Immature natural killer cell (primary cell): ENCODE measurements at regions not wholly inside any gene's neighbourhood (a gene's known extent, or its start where the extent isn't known, plus 50 kb on each side); places are given as distances from the start of the nearest gene placed in this dataset.

Source experiments
- DNase-seq, 3 donors: peaks; one replicate each; pipeline ENCODE4 v3.0.0; 2022; ENCODE audit warnings: mixed read lengths in 1 of 3
- H3K27ac Mint-ChIP-seq, 6 donors: one replicate each; pipeline ENCODE4 v1.8.0; 2020; ENCODE audit warnings: mixed read lengths in 6 of 6, mild to moderate bottlenecking in 5 of 6, inconsistent platforms in 4 of 6, moderate library complexity in 3 of 6
- H3K27me3 Mint-ChIP-seq, 3 donors: one replicate each; pipeline ENCODE4 v1.8.0; 2020 to 2021; ENCODE audit warnings: low read depth in 3 of 3, mild to moderate bottlenecking in 3 of 3, mixed read lengths in 3 of 3, moderate library complexity in 3 of 3, inconsistent platforms in 1 of 3
- H3K36me3 Mint-ChIP-seq, 3 donors: one replicate each; pipeline ENCODE4 v1.8.0; 2020; ENCODE audit warnings: mixed read lengths in 3 of 3, inconsistent platforms in 2 of 3, mild to moderate bottlenecking in 2 of 3
- H3K4me1 Mint-ChIP-seq, 2 donors: one replicate each; pipeline ENCODE4 v1.8.0; 2020; ENCODE audit warnings: inconsistent platforms in 2 of 2, mild to moderate bottlenecking in 2 of 2, mixed read lengths in 2 of 2, moderate library complexity in 1 of 2
- H3K4me3 Mint-ChIP-seq, 5 donors: one replicate each; pipeline ENCODE4 v1.8.0; 2020; ENCODE audit warnings: mild to moderate bottlenecking in 5 of 5, mixed read lengths in 5 of 5, inconsistent platforms in 3 of 5, moderate library complexity in 3 of 5
- H3K9me3 Mint-ChIP-seq, 6 donors: one replicate each; pipeline ENCODE4 v1.8.0; 2020; ENCODE audit warnings: mild to moderate bottlenecking in 6 of 6, mixed read lengths in 6 of 6, inconsistent platforms in 4 of 6, moderate library complexity in 3 of 6

DNA sequence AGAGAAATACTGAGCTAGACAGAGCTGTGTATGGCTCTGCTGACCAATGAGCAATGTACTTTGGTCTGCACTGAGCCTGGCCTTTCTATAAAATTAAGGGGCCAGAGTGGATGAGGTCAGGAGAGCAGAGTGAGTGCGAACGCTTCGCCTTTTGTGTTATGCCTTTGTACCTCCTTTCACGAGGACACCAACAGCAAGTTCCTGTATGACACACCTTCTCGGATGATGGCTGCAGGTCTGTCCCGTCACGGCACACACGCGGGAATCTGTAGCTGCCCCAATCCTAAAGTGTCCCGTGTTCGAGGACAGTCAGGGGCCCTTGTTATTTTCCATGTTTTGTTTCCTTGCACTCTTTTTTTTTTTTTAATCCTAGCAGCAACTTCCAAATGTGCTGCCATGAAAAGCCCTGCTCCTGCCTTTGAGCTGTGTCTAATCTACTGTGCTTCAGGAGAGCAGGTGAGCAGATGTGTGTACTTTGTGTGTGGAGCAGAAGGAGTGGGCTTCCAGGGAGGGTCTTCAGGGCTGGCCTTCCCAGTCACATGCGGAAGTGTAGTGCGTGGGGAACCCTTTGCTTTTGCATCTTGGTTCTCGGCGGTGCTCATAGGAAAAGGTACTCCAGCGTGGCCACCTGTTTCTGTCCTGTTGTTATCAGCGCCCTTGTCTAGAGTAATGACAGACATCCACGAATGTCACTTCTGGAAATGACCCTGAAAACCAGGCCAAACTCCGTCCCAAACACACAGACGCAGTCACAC, 213.2 kb downstream of the NDUFA10 start:
- no peak overlapping the region for H3K27ac Mint-ChIP-seq
- H3K4me1 Mint-ChIP-seq: no peaks in the 10 kb centered on the region
- no peak overlapping the region for H3K4me3 Mint-ChIP-seq
- peaks cover 2 to 9% (median 6%) of the 10 kb centered on the region in 3 donors for H3K27me3 Mint-ChIP-seq
- no peaks in the 10 kb centered on the region for H3K36me3 Mint-ChIP-seq
- no peak for DNase-seq
- H3K9me3 Mint-ChIP-seq: no peaks in the 10 kb centered on the region

DNA sequence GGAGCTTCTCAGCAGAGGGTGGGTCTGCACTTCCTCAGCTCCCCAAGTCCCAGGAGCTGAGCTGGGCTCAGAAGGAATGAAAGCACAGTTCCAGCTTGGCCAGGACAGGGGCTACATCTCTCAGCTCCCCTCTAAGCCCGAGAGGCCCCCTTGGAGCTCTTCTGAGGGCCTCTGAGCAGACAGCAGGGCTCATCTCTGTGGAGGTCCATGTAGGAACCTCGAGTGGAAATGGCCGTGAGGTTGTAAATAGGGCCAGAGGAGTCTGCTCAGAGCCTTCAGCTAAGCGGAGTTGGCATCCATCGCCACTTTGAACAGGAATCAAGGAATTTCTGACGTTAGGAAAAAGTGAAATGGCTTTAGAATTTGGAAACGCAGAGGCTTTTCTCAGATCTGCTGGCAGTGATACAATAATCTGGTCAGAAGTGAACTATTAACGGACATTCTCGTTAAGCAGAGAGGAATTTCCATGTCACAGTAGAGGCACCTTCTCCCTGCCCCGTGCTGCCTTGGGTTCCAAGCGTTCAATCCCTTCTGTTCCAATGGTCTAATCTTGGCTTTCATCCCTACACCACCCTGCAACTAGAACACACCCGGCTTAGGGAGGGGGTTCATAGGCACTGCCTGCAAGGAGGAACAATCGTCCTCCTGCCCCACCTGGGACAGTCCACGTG, 213.9 kb downstream of the NDUFA10 start:
- H3K4me1 Mint-ChIP-seq: no peaks in the 10 kb centered on the region
- H3K4me3 Mint-ChIP-seq: no peak overlapping the region
- no peaks in the 10 kb centered on the region for H3K9me3 Mint-ChIP-seq
- DNase-seq: no peak
- no peaks in the 10 kb centered on the region for H3K36me3 Mint-ChIP-seq
- peaks cover 2 to 8% (median 6%) of the 10 kb centered on the region in 3 donors for H3K27me3 Mint-ChIP-seq
- H3K27ac Mint-ChIP-seq: no peak overlapping the region

DNA sequence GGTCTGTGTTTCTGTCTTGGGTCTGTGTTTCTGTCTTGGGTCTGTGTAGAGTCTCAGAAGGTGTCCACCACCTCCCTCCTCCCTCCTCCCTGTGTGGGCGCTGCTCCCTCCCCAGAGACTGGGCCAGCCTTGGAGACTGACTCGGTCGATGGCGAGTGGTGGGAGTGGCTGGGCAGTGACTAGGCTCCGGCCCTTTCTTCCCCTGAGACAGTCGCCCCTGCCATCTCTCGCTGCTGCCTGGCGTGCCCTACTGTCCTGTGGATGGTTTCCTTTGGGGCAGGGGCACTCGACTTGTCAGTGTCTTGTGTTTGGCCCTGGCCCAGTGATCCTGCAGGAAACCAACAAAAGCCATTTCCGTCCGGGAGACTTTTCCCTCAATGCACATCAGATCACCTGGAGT, 215.8 kb downstream of the NDUFA10 start:
- H3K9me3 Mint-ChIP-seq: no peaks in the 10 kb centered on the region
- peaks cover 4 to 7% (median 5%) of the 10 kb centered on the region in 3 donors for H3K27me3 Mint-ChIP-seq
- H3K36me3 Mint-ChIP-seq: no peaks in the 10 kb centered on the region
- H3K4me1 Mint-ChIP-seq: no peaks in the 10 kb centered on the region
- H3K27ac Mint-ChIP-seq: no peak overlapping the region
- DNase-seq: no peak
- H3K4me3 Mint-ChIP-seq: no peak overlapping the region

DNA sequence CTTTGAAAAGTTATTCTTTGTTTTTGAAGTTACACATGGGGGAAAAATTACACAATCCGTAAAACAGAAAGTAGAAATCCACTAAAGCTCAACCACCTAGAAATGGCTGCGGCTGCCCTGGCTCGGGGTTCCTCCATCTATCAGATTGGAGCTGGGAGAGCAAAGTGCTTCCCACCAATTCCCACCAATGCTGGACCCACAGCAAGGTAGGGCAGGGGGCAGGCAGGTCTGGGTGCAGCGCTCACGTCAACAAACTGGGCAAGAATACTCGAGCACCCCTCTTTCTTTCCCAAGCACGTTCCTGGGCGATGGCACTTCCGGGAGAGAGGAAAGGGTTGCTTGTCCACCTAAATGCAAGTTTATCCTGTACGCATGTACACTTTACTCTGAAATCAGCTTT, 217.6 kb downstream of the NDUFA10 start:
- no peak for DNase-seq
- H3K4me1 Mint-ChIP-seq: no peaks in the 10 kb centered on the region
- H3K36me3 Mint-ChIP-seq: no peaks in the 10 kb centered on the region
- H3K4me3 Mint-ChIP-seq: no peak overlapping the region
- H3K27ac Mint-ChIP-seq: no peak overlapping the region
- H3K9me3 Mint-ChIP-seq: no peaks in the 10 kb centered on the region
- peaks cover 4 to 5% (median 5%) of the 10 kb centered on the region in 3 donors for H3K27me3 Mint-ChIP-seq

DNA sequence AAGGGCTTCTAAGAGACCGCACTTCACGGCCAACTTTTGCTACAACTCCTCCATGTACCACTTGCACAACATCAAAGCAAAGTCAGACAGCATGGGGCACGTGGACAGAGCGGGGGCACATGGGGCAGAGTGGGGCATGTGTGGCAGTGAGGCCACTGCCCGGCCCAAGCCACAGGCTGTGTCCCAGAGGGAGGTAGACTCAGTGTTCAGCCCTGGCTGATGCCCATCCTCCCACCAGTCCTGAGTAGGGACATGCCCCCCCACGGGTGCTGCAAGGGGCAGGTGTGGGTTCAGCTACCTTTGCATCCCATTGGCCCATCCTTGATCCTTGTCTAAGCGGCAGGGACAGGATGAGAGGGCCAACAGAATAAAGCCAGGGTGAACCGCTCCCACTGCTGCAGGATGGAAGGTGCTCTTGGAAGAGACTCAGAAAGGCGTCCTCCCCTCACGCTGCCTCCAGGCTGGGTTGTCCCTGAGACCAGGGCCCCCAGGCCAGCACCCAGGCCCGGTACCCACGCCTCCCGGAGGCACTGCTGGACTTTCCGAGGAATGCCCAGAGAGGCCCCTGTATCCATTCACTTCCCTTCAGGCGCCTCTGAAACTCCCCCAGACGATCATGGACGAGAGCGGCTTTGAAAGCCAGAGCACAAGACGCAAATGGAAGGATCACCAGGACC, 218.2 kb downstream of the NDUFA10 start:
- Mint-ChIP-seq H3K9me3 (no peaks in the 10 kb centered on the region), H3K36me3 (no peaks in the 10 kb centered on the region), H3K4me1 (no peaks in the 10 kb centered on the region), H3K27ac (no peak overlapping the region), H3K4me3 (no peak overlapping the region), H3K27me3 (peaks cover 4 to 6% (median 5%) of the 10 kb centered on the region in 3 donors)
- no peak for DNase-seq

DNA sequence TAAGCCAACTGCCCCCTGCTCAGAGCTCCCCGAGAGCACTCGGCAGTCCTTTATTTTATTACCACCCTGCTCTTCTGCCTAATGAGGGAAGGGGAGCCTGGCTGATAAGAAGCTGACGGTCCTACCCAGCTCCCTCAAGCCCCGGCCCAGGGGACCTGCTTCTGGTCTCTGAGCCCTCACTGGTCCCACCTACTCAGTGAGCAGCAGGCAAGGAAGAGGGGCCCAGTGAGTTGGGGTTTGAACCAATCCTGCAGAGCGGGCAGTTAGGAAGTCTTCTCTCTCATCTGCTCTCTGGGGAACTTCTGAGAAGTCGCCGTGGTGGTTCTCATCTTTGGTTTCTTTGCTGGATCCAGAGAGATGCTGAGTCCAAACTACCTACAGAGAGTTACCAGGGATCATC, 218.9 kb downstream of the NDUFA10 start:
- DNase-seq: no peak
- Mint-ChIP-seq H3K9me3 (no peaks in the 10 kb centered on the region), H3K4me1 (no peaks in the 10 kb centered on the region), H3K4me3 (no peak overlapping the region), H3K27me3 (peaks cover 4 to 7% (median 5%) of the 10 kb centered on the region in 3 donors), H3K27ac (no peak overlapping the region), H3K36me3 (no peaks in the 10 kb centered on the region)

DNA sequence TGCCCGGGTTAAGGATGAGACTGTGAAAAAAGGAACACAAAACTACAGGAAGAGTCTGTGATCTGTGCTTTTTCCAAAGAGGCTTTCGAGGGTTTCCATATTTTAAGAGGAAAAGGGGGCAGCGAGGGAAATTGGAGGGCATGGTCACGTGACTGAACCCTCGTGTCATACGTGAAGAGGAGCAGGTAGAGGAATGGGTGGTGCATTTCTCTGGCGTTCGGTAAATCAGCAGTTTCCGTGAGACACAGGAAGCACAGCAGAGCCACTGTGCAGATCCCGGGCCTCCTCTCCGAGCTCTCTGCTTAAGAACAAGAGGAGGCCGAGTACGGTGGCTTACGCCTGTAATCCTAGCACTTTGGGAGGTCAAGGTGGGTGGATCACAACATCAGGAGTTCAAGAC, 219.7 kb downstream of the NDUFA10 start:
- H3K4me3 Mint-ChIP-seq: no peak overlapping the region
- no peak for DNase-seq
- no peak overlapping the region for H3K27ac Mint-ChIP-seq
- no peaks in the 10 kb centered on the region for H3K36me3 Mint-ChIP-seq
- H3K27me3 Mint-ChIP-seq: peaks cover 5 to 9% (median 5%) of the 10 kb centered on the region in 3 donors
- no peaks in the 10 kb centered on the region for H3K9me3 Mint-ChIP-seq
- no peaks in the 10 kb centered on the region for H3K4me1 Mint-ChIP-seq

DNA sequence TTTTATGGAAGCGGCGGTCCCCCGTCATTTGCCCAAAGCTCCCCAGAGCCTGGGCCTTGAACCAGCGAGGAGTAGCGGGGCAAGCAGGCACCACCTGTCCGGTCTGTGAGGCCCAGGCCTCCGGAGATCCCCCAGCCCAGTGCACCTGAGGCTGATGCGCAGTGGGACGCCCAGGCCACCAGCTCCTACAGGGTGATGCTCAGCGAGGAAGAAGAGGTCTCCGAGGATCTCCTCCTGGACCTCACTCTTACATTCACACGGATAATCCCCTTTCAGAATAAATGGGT, 220.2 kb downstream of the NDUFA10 start:
- H3K4me3 Mint-ChIP-seq: no peak overlapping the region
- H3K27ac Mint-ChIP-seq: no peak overlapping the region
- no peaks in the 10 kb centered on the region for H3K4me1 Mint-ChIP-seq
- DNase-seq: no peak
- no peaks in the 10 kb centered on the region for H3K36me3 Mint-ChIP-seq
- peaks cover 6 to 9% (median 7%) of the 10 kb centered on the region in 3 donors for H3K27me3 Mint-ChIP-seq
- no peaks in the 10 kb centered on the region for H3K9me3 Mint-ChIP-seq

DNA sequence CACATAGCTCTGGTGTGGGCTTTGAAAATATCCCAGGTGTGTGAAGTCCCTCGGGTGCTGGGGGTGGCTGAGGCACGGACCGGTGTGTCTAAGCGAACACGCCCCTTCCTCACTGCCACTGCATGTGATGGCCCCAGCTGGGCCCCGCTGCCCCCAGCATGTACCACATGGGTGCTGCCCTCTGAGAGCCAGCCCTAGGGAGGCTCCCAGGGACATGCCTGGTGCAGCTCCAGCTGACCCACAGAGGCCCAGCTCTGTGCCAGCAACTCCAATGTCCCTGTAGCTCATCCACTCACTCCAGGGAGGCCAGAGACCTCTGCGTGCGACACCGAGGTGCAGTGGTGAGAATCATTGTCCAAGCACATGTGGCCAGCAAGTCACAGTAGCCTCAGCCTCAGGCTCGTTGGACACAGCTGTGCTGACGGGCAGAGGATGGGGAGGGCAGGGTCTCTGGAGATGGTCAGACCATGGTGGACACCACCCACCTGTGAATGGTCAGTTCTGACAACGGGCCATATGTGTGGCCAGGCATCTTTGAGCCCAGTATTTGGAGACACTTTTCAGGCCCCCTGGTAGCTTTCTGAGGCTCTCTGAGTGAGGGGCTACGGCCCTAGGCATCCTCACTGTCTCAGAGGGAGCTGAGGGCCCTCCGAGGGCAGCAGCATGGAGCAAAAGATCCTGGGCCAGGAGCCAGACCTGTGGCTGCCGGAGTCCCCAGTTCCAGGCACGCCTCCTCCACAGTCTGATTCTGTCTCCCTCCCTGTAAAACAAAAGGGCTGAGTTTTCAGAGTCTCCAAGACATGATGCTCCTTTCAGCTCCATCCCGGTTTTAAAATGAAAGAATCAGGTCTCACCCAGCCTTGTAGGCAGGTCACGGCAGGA, 220.7 kb downstream of the NDUFA10 start:
- no peaks in the 10 kb centered on the region for H3K36me3 Mint-ChIP-seq
- H3K27me3 Mint-ChIP-seq: peaks cover 7 to 9% (median 8%) of the 10 kb centered on the region in 3 donors
- no peak overlapping the region for H3K4me3 Mint-ChIP-seq
- H3K9me3 Mint-ChIP-seq: no peaks in the 10 kb centered on the region
- no peak overlapping the region for H3K27ac Mint-ChIP-seq
- H3K4me1 Mint-ChIP-seq: no peaks in the 10 kb centered on the region
- no peak for DNase-seq

DNA sequence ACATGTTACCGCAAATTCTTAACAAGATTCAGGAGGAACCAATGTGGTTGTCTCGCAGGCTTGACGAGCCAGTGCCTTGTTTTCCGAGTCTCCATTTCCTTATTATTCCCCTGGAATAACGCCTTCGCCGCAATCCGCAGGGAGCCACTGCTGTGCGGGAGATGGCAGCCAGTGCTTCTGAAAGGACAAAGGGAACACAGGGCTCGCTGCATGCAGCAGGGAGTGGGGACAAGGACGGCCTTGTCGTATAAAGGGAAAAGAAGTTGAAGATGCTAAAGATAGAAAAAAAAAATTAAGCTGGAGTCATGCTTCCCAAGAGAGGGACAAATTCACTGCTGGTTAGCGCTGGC, 221.4 kb downstream of the NDUFA10 start:
- no peak for DNase-seq
- no peaks in the 10 kb centered on the region for H3K36me3 Mint-ChIP-seq
- peaks cover 5 to 8% (median 8%) of the 10 kb centered on the region in 3 donors for H3K27me3 Mint-ChIP-seq
- H3K4me1 Mint-ChIP-seq: no peaks in the 10 kb centered on the region
- no peak overlapping the region for H3K4me3 Mint-ChIP-seq
- no peaks in the 10 kb centered on the region for H3K9me3 Mint-ChIP-seq
- no peak overlapping the region for H3K27ac Mint-ChIP-seq

DNA sequence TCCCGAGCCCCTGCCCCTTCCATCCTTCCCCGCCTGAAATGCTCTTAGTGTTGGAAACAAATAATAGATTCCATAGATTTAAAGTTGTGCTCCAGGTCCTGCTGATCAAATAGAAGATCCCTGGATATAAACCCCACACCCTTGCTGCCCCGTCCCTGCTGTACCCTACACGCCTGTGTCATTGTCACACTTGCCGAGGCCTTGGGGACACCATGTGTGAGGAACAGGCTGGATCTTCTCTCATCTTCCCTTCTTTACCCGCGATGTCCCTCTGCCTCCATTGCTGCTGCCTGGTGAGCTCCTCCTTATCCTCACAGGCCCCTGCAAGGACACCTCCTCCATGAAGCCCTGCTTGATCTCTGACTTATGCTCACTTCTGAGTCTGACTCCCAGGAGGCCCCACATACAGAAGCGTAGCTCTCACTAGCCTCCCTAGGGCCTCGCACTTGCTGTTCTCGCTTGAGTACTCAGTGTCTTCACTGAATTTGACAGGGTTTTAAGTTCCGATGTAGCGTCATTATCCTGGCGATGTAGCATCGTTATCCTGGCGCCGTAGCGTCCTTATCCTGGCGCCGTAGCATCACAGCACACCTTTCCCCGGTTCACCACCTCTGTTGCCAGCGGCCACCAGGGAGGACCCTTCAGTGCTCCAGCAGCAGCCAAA, 221.9 kb downstream of the NDUFA10 start:
- H3K36me3 Mint-ChIP-seq: no peaks in the 10 kb centered on the region
- H3K4me1 Mint-ChIP-seq: no peaks in the 10 kb centered on the region
- DNase-seq: no peak
- H3K4me3 Mint-ChIP-seq: no peak overlapping the region
- H3K27ac Mint-ChIP-seq: no peak overlapping the region
- peaks cover 4 to 9% (median 8%) of the 10 kb centered on the region in 3 donors for H3K27me3 Mint-ChIP-seq
- no peaks in the 10 kb centered on the region for H3K9me3 Mint-ChIP-seq

DNA sequence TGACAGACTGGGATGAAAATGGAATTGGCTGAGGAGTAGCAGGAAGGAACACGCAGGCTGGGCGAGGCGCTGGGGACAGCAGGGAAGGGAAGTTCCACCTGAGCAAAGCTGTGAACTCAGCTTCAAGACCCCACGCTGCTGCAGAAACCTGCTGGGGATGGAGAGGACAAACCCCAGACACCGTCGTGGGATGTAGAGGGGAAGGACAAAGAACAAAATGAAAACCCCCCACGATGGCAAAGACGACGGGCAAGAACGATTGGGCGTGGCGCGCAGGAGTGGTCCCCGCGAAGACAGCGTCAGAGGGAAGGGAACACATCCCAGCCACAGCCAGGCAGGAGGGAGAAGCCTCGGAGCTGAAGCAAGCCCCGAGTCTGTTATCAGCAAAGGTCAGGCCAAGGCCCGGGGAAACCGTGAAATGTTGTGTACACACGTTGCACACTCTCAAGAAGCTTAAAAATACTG, 222.9 kb downstream of the NDUFA10 start:
- Mint-ChIP-seq H3K4me1 (no peaks in the 10 kb centered on the region), H3K4me3 (no peak overlapping the region), H3K27ac (no peak overlapping the region), H3K36me3 (no peaks in the 10 kb centered on the region), H3K27me3 (peaks cover 4 to 9% (median 8%) of the 10 kb centered on the region in 3 donors), H3K9me3 (no peaks in the 10 kb centered on the region)
- no peak for DNase-seq

DNA sequence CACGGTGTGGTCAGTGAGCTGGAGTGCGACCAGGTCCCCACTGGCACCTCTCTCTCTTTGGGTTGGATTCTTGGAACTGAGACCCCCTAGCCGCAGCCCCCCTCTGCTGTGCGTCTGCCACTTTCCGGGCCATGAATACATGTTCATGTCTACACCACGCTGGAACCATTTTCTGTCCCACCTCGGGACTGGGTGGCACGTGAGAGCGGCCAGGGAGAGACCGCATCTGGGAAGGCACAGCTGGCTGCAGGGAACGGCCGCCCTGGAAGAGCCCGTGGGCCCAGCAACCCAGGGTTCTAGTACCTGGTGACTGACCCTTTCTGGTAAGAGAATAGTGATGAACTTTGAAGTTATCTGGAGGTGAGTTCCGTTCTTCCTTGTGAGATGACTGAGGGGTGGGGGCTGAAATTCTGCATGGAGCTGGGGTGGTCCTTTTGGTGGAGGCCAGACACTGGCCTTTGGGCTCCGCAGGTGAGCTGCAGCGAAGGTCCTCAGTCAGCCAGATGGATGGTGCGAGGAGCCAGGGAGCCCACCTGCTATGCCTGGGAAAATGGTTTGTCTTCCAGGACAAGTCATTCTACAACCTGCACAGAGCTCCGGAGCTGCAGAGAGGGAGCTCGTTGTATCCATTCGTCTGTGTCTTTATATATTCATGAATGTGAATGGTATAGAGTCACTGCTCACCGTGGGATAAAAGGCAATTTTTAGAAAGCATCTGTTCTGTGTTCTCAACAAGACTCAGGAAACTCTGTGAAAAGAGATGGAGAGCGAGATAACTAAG, 223.5 kb downstream of the NDUFA10 start:
- H3K9me3 Mint-ChIP-seq: no peaks in the 10 kb centered on the region
- DNase-seq: no peak
- H3K4me3 Mint-ChIP-seq: no peak overlapping the region
- H3K27me3 Mint-ChIP-seq: peaks cover 4 to 10% (median 9%) of the 10 kb centered on the region in 3 donors
- H3K36me3 Mint-ChIP-seq: no peaks in the 10 kb centered on the region
- no peaks in the 10 kb centered on the region for H3K4me1 Mint-ChIP-seq
- no peak overlapping the region for H3K27ac Mint-ChIP-seq
